ENCODE measurements at regions not wholly inside any gene's neighbourhood (a gene's known extent, or its start where the extent isn't known, plus 50 kb on each side); places are given as distances from the start of the nearest gene placed in this dataset.

- H3K27me3 ChIP-seq = no peaks in the 10 kb centered on the region
- no peaks in the 10 kb centered on the region for H3K9me3 ChIP-seq
- H3K36me3 ChIP-seq (ENCODE audit: low read depth, missing control alignments) = no peaks in the 10 kb centered on the region
- no peaks in the 10 kb centered on the region for H3K4me1 ChIP-seq
- 65 to 70% methylated on average over 2 of the region's 2 CpGs for WGBS, 2 donors
- H3K27ac ChIP-seq = no peak overlapping the region
- no peak for DNase-seq
- intact Hi-C loops (cut with DNase I; ENCODE audit: low total_unique reads) = no loop called here
- no peak overlapping the region for H3K4me3 ChIP-seq
- TF ChIP-seq POLR2A (IDR thresholded peaks at IDR 0.05) = no peak
- no peak for TF ChIP-seq CTCF (IDR thresholded peaks at IDR 0.05)
Observed at GRCh38 chr2:155825876-155826275, 506.6 kb downstream of the NR4A2 start.

DNA sequence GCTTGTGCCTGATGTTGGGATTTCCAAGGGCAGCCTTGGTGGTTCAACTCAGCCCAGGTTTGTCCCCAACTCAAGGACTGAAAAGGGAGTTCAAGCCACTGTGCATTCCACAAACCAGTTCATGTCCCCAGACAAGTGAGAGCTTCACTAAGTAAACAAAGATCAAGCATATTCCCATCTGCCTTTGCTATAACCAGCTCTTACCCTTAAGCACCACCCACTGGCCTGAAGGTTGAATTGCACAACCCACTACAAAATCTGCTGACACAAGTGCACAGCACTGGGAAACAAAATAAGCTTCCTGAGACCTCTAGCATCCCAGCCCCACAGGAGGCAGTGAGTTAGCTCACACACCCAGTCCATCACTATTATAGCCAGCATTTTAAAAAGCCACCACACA is 516.7 kb downstream of the NR4A2 start:
- peak in 1 of 3 experiments; percentile 19 for TF ChIP-seq CTCF (IDR thresholded peaks at IDR 0.05)
- TF ChIP-seq POLR2A (IDR thresholded peaks at IDR 0.05) = no peak
- Histone ChIP-seq H3K27me3 (no peaks in the 10 kb centered on the region), H3K36me3 (ENCODE audit: low read depth, missing control alignments) (no peaks in the 10 kb centered on the region), H3K4me1 (no peaks in the 10 kb centered on the region), H3K4me3 (no peak overlapping the region), H3K9me3 (no peaks in the 10 kb centered on the region), H3K27ac (no peak overlapping the region)
- intact Hi-C loops (cut with DNase I; ENCODE audit: low total_unique reads) = no loop called here
- DNase-seq = peak; percentile 46

DNA sequence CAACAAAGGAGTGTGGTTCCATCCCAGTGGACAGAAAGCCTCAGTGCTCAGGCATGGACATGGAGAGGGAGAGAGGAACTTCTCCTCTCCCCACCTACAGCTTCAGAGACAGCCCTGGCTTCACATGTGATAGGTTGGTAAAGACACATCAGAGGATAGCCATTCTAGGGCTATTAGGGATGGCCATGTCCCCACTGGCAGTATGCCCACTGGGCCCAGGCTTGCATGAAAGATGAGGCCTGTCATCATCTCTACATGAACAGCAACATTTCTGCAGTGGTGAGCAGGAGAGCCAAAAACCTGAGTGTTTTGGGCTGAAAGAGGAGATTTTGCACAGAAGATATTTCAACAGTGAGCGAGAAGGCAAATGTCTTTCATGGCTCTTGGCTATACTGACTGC is 517.2 kb downstream of the NR4A2 start:
- Histone ChIP-seq H3K27ac (no peak overlapping the region), H3K36me3 (ENCODE audit: low read depth, missing control alignments) (no peaks in the 10 kb centered on the region), H3K9me3 (no peaks in the 10 kb centered on the region), H3K4me1 (no peaks in the 10 kb centered on the region), H3K27me3 (no peaks in the 10 kb centered on the region), H3K4me3 (no peak overlapping the region)
- TF ChIP-seq CTCF (IDR thresholded peaks at IDR 0.05) (no peak), POLR2A (IDR thresholded peaks at IDR 0.05) (no peak)
- intact Hi-C loops (cut with DNase I; ENCODE audit: low total_unique reads) = no loop called here
- no peak for DNase-seq
- 88 to 100% methylated on average over 1 of the region's 1 CpG for WGBS, 2 donors

- no peak for DNase-seq
- Histone ChIP-seq H3K4me3 (no peak overlapping the region), H3K27ac (no peak overlapping the region), H3K4me1 (no peaks in the 10 kb centered on the region), H3K27me3 (no peaks in the 10 kb centered on the region), H3K9me3 (no peaks in the 10 kb centered on the region), H3K36me3 (ENCODE audit: low read depth, missing control alignments) (no peaks in the 10 kb centered on the region)
- 74 to 86% methylated on average over 1 of the region's 1 CpG for WGBS, 2 donors
- TF ChIP-seq POLR2A (IDR thresholded peaks at IDR 0.05) (no peak), CTCF (IDR thresholded peaks at IDR 0.05) (no peak)
- intact Hi-C loops (cut with DNase I; ENCODE audit: low total_unique reads) = no loop called here
Observed at GRCh38 chr2:155810411-155810810, 522.1 kb downstream of the NR4A2 start.

GRCh38 chr2:155802888-155803287 is 529.6 kb downstream of the NR4A2 start:
- intact Hi-C loops (cut with DNase I; ENCODE audit: low total_unique reads) = no loop called here
- TF ChIP-seq CTCF (IDR thresholded peaks at IDR 0.05) = no peak
- no peak for TF ChIP-seq POLR2A (IDR thresholded peaks at IDR 0.05)
- 89% methylated on average over 5 of the region's 5 CpGs for WGBS, 2 donors
- H3K27me3 ChIP-seq = no peaks in the 10 kb centered on the region
- no peaks in the 10 kb centered on the region for H3K4me1 ChIP-seq
- H3K4me3 ChIP-seq = no peak overlapping the region
- no peaks in the 10 kb centered on the region for H3K9me3 ChIP-seq
- H3K36me3 ChIP-seq (ENCODE audit: low read depth, missing control alignments) = no peaks in the 10 kb centered on the region
- DNase-seq = no peak
- H3K27ac ChIP-seq = no peak overlapping the region

All from testis (tissue), 2 donors.